ENCODE measurements at regions not wholly inside any gene's neighbourhood (a gene's known extent, or its start where the extent isn't known, plus 50 kb on each side); places are given as distances from the start of the nearest gene placed in this dataset.

DNA sequence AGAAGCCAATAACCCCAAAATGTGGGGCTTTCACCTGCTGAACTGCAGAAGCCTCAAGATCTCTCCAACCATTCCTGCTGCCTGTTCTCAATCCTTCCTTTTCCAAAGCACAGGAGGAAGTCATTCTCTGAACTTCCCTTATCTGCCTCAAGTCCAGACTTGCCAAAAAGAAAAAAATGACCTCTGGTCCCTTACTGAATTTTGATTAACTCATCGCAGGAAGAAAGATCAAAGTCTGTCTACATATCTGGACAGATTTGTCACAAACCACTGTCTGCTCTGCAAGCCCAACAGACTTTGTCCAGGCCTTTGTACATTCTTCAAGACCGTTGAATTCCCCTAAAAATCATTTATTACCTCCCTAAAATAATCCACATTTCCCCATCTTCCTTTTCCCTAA lies 126.5 kb upstream of the NBEA start:
- ChIA-PET POLR2A (no interaction called here), CTCF (no interaction called here)
- no peak for DNase-seq (ENCODE audit: extremely low spot score)
- TF ChIP-seq, protein P1, sequence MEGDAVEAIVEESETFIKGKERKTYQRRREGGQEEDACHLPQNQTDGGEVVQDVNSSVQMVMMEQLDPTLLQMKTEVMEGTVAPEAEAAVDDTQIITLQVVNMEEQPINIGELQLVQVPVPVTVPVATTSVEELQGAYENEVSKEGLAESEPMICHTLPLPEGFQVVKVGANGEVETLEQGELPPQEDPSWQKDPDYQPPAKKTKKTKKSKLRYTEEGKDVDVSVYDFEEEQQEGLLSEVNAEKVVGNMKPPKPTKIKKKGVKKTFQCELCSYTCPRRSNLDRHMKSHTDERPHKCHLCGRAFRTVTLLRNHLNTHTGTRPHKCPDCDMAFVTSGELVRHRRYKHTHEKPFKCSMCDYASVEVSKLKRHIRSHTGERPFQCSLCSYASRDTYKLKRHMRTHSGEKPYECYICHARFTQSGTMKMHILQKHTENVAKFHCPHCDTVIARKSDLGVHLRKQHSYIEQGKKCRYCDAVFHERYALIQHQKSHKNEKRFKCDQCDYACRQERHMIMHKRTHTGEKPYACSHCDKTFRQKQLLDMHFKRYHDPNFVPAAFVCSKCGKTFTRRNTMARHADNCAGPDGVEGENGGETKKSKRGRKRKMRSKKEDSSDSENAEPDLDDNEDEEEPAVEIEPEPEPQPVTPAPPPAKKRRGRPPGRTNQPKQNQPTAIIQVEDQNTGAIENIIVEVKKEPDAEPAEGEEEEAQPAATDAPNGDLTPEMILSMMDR (IDR thresholded peaks at IDR 0.05; ENCODE audit: control extremely low read depth, extremely low read depth, low read depth, missing control alignments) = no peak

DNA sequence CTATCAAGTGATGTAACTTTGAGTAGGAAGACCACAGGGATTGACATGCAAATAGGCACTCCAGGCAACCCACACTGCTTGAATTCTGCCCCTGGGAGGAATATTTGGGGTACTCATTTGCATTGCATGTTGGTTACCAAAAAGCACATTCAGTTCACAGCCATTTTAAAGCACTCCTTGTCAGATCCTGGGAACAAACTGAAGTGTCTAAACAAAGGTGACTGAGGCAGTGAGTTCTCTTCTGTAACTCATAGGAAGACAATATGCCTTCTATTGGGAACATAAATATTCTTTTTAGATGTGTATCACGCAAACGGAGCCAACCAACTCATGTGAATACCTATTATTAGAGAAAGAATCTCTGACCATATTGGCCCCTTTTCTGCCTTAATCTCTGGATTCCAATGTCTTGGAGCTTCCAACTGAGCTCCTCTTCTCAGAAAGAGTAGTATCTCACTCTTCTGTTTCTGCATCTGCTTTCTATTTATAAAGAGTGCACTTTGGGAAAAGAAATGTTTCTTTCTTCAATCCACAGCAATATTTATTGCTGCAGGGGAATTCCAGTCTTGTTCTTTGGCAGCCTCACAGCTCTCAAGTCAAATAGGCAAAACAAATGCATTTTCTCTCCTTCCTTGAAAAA lies 125.7 kb upstream of the NBEA start:
- TF ChIP-seq, protein P1 (IDR thresholded peaks at IDR 0.05; ENCODE audit: control extremely low read depth, extremely low read depth, low read depth, missing control alignments) = no peak
- ChIA-PET POLR2A (no interaction called here), CTCF (no interaction called here)
- DNase-seq (ENCODE audit: extremely low spot score) = no peak

DNA sequence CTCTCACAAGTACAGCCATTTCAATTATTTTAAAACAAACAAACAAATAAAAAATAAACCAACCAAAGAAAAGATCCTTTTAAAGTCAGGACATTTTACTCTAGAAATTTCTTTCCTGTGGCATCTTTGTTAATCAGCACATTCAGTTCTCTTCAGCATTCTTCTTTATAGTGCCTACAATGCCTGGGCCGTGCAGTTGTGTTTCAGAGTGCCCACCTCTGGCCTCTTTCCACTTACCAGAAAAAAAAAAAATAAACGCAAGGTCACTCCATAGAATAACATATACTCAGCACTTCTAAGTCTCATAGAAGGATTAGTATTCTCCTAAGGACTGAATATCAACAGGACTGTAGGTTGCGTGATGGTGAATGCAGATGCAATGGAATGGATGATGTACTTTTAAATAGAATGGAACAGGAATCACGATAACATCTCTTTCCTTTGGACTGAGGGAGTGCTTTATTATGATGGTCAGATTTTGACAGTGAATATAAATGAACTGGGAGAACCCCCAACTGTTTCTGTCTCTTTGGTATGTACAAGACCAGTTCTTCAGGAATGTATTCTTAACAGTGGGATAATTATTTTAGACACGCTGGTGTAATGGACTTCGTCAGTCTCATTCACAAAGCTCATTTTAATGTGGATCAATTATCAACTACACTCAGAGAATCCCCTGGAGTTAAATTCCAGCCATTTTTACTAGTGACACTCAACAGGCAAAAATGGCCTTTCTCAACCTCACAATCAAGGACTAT lies 125.0 kb upstream of the NBEA start:
- CTCF ChIA-PET = interaction anchor here (0.9 kb wide), 1 partner anchor 11 kb away, joined by 3 read pairs; no protein-coding TSS in a partner anchor
- POLR2A ChIA-PET = no interaction called here
- TF ChIP-seq, protein P1 (IDR thresholded peaks at IDR 0.05; ENCODE audit: control extremely low read depth, extremely low read depth, low read depth, missing control alignments) = no peak
- no peak for DNase-seq (ENCODE audit: extremely low spot score)

DNA sequence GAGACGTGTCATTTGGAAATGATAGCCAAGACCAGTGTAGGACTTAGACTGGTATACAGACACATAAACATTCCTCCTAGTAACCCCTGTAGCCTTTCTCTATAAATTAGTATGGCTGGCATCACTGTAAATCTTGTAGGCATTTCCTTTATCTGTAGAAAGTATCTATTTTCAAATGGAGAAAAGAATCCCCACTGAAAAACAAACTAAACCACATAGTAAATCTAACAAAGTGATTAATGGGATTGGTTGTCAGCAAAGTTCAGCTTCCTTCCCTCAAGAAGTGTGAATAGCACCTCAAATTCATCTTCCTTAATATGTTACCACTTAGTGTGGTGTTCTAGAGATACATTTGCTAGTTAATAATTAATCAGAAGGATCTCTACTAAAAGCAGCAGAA lies 119.4 kb upstream of the NBEA start:
- ChIA-PET POLR2A (no interaction called here), CTCF (no interaction called here)
- DNase-seq (ENCODE audit: extremely low spot score) = no peak
- TF ChIP-seq, protein P1 (IDR thresholded peaks at IDR 0.05; ENCODE audit: control extremely low read depth, extremely low read depth, low read depth, missing control alignments) = no peak

DNA sequence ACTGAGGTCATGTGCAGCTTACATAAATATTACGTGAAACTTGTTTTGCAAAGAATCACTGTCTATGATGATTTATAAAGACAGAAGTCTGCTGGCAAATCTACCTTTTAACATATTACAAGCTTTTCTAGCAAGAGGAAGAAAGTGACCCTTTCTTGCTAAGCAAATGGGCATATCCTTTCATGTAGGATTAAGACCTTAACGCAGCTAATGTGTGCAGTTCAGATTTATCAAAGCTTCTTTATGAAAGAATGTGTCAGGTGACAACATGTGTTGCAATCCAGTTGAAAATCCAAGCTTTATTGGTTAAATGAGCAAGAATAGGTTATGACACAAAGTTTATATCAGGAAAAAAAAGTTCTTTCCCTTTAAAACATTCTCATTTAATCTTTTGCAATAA lies 115.6 kb upstream of the NBEA start:
- no peak for DNase-seq (ENCODE audit: extremely low spot score)
- TF ChIP-seq, protein P1 (IDR thresholded peaks at IDR 0.05; ENCODE audit: control extremely low read depth, extremely low read depth, low read depth, missing control alignments) = no peak
- ChIA-PET CTCF (interaction anchor here (1.0 kb wide), 1 partner anchor 30 kb away, joined by 3 read pairs; no protein-coding TSS in a partner anchor), POLR2A (no interaction called here)

DNA sequence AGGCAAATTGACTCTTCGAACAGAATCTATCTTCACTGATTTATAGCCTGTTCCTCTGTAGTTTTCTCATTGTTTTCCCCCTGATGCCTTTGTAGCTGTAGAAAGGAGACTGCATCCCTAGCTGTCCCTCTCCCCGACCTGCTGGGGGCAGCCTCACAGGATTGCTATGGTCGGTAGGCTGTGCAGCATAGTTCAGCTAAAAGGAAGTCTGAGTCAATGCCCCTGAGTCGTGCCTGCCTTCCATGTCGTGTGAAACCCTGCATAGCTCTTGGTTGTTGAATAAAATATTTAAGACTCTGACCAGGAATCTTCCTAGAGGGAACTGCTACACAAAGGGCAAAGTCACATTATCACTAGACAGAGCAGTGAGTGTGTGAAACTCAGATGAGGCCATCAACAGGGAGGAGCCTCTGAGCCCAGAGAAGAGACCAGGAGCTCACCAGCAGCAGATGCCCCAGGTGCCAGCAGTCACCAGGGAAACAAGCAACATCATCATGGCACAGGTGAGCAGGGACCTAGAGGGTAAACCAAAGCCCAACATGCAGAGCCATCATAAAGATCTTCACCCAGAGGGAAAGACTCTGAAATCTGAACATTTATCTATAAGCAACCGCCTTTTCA lies 108.4 kb upstream of the NBEA start:
- CTCF ChIA-PET = no interaction called here
- POLR2A ChIA-PET = no interaction called here
- DNase-seq (ENCODE audit: extremely low spot score) = no peak
- TF ChIP-seq, protein P1 (IDR thresholded peaks at IDR 0.05; ENCODE audit: control extremely low read depth, extremely low read depth, low read depth, missing control alignments) = no peak

All from GM10248 (cell line).